SK-N-SH treated with all-trans-retinoic acid at 6 μM for 48 hours (cell line): ENCODE measurements at regions not wholly inside any gene's neighbourhood (a gene's known extent, or its start where the extent isn't known, plus 50 kb on each side); places are given as distances from the start of the nearest gene placed in this dataset.

ENCODE experiments used
- PATZ1 ChIP-seq: fragments of 250-450 bp; sonication (Bioruptor Pico); IDR thresholded peaks from 2 replicates; pipeline ENCODE4 v1.8.0; 2020; ENCODE audit warnings: mild to moderate bottlenecking, moderate library complexity, borderline replicate concordance
- PPARA ChIP-seq: fragments of 250-450 bp; sonication (Bioruptor Pico); IDR thresholded peaks from 2 replicates; pipeline ENCODE4 v1.5.0; 2020; ENCODE audit warnings: mild to moderate bottlenecking, borderline replicate concordance
- ZNF565 ChIP-seq: fragments of 450-650 bp; formaldehyde crosslinking; conservative IDR thresholded peaks from 2 replicates; pipeline ENCODE4 v1.5.0; 2020; ENCODE audit warnings: low read depth, mild to moderate bottlenecking, moderate library complexity

- TF ChIP-seq ZNF565 (CRISPR knock-in tag) = no peak
- TF ChIP-seq PATZ1 (CRISPR knock-in tag) = no peak
- no peak for TF ChIP-seq PPARA
These were observed 94.9 kb downstream of the SLC4A3 start for GRCh38 chr2:219722276-219722879.
